NCI-H187 treated with DMSO at 0.1 percent for 48 hours (cell line): ENCODE measurements at regions not wholly inside any gene's neighbourhood (a gene's known extent, or its start where the extent isn't known, plus 50 kb on each side); places are given as distances from the start of the nearest gene placed in this dataset.
A peak's percentile ranks its signal among the peaks of the same experiment; 100 is the strongest.

Source experiments
- DNase-seq: peaks from one replicate; lab custom pipeline; 2025; lab: John Stamatoyannopoulos, UW

DNA sequence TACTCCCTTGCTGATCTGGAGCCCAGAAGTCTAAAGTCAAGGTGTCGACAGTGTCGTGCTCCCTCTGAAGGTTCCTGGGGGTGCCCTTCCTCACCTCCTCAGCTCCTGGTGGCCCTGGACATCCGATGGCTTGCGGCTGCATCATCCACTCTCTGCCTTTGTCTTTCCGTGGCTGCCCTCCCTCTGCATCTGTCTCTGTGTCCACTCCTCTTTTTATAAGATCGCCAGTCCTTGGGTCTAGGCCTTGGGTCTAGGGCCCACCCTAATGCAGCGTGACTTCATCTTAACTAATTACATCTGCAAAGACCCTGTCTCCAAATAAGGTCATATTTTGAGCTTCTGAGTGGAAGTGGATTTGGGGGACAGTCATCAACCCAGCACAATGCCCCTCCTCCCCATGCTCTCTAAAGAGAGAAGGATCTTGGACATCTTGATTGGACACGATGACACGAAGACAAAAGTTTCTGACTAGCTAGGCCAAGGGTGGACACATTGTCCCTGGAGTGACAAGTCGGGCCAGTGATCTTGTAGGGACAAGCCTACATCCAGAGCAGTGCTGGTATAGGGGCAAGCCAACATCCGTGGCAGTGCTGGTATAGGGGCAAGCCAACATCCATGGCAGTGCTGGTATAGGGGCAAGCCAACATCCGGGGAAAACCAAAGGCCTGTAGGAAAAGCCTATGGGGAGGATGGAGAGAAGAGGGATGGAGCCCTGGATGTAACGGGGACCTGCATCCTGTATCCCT lies 93.9 kb upstream of the DIO3 start:
- no peak for DNase-seq

DNA sequence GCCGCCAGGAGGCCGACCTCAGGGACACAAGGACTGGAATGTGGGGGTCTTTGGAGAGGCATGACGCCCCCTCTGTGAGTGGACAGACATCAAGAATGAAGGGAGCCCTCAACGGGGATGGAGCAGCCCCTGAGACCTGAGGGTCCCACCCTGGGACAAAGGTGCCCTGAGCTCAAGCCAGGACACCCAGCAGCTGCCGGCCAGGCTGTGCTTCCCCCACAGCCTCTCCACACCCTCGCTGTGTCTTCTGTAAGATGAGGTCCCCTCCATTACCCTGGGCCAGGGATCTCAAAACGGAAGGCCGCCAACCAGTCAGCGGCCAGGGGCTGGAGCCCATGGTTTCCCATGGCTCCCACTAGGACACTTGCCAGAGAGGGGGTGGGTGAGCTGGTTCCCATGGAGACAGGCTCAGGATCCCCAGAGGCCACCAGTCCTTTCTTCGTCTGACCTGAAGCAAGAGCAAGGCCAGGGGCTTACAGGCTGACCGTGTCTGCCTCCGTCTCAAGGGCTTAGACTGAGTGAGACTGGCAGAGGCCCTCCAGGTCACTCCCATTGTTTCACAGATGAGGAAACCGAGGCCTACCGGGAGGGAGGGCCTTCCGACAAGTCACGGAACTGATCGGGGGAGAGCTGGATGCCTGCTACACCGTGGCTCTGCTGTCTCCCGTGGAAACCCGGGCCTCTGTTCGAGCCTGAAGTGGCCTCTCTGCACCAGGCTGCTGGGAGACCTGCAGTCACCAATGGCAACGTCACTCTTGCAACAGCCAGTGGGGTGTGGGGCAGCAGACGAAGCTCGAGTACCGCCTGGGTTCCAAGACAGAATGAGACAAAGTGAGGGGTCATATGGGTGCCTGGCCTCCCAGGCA lies 91.7 kb upstream of the DIO3 start:
- DNase-seq: no peak

DNA sequence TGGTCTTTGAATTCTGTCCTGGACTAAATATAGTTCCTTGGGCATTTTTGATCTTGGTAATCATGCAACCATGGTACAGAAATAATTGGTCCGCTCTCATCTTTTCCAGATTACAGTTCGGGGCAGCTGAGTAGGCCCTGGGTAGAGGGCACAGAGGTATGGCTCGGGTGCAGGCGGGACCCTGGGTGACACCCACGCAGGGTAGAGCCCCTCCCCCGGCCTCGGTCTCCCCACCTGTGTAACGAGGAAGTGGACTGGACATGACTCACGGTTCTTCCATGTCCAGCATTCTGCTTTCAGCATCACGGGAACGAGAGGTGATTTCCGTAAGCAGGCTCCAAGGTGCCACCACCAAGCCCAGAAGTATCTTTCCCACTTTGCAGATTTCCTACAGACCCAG lies 91.0 kb upstream of the DIO3 start:
- no peak for DNase-seq

DNA sequence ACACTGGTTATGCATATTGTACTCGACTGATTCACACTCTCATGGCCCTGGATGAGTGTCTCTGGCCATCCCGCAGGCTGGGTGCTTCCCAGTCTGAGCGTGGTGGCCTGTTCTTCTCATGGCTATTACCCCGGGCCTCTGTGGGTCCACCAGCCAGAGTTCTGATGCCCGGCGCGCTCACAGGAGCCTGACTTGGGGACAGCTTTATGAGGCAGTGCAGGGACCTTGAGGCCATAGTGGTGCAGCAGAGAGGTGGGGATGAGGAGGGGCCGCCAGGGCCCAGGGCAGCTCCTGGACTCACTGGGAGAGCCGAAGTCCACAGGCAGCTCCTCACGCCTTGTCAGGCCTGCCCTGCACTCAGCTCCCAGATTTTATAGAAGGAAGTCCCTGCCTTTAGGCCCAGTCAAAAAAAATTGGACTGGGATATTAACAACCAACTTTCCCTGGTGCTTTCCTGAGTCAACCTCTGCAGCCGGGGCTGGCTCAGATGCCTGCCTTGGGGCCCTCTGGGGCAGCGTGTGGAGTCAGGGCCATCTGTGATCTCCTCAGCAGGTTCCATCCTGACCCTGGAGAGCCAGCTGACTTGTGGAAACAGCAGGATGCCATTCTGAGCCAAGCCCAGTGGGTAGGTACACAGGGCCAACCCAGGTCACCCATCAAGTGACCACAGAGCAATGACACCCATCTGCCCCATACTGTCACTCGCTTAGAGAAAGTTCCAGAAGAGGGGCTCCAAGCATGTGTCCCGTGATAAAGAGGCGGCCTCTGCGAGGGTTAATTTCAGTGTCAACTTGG lies 89.4 kb upstream of the DIO3 start:
- DNase-seq: no peak

DNA sequence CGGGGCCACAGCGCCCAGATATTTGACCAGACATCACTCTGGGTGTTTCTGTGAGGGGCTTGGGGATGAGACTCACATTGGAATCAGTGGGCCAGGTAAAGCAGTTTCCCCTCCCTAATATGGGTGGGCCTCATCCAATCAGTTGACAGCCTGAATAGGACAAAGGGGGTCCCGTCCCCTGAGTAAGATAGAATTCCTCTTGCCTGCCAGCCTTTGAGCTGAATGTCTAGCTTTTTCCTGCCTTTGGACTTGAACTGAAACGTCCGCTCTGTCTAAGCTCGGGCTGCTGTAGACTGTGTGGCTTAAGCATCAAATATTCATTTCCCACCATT lies 88.8 kb upstream of the DIO3 start:
- no peak for DNase-seq

DNA sequence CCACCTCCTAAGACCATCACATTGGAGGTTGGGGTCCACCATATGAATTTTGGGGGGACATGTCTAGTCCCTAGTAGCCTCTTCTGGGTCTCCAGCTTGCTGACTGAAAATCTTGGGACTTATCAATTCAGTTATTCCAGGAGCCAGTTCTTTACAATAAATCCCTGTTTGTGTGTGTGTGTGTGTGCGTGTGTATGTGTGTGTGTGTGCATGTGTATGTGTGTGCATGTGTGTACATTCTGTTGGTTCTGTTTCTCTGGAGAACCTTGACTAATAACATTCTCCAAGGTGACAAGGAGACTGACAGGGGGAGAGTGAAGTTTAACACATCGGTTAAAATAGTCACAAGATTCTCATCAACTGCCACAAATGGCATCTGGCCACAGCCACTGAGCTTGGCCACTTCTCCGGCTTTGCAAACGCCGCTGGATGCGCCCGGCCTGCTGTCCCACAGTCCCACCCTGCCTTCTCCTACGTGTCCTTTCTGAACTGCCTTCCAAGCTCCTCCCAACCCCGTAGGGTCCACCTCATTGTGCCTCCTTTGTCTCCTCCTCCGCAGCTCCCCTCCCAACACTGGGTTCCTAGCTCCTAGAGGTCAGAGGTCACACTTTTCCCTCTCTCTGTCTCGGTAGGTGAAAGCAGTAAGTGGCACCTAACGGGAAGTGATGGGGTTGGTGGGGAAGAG lies 88.1 kb upstream of the DIO3 start:
- no peak for DNase-seq

DNA sequence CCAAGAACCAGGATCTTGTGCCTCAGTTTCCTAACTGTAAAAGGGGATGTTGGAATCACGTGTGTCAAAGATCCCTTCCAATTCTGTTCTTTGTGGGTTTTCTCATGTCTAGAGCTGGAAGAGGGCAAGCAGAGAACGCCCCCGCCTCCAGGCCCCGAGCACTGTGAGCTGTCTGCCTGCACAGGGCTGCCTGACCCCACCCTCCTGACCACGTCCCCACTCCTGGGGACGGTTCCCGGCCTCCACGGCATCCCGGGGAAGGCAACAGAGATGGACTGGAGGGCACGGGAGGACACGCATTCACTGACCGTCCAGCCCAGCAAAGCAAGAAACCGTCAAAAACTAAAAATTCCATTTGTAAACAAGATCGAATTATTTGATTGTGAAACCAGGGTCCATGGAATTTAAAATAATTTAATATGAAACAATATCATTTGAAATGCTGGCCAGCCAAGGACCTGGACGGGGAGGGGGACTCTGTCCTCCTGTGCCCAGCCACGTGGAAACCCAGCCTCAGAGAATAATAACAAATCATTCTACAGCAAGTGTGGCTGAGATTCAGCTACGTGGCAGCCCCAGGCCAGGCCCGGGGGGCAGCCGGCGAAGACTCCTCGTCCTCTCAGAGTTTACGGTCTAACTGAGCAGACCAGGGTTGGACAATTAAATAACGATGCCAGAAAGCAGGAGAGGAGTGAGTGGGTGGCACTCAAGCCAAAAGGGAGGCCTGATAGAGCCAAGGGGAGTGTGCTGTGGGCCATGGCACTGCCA lies 87.3 kb upstream of the DIO3 start:
- no peak for DNase-seq

DNA sequence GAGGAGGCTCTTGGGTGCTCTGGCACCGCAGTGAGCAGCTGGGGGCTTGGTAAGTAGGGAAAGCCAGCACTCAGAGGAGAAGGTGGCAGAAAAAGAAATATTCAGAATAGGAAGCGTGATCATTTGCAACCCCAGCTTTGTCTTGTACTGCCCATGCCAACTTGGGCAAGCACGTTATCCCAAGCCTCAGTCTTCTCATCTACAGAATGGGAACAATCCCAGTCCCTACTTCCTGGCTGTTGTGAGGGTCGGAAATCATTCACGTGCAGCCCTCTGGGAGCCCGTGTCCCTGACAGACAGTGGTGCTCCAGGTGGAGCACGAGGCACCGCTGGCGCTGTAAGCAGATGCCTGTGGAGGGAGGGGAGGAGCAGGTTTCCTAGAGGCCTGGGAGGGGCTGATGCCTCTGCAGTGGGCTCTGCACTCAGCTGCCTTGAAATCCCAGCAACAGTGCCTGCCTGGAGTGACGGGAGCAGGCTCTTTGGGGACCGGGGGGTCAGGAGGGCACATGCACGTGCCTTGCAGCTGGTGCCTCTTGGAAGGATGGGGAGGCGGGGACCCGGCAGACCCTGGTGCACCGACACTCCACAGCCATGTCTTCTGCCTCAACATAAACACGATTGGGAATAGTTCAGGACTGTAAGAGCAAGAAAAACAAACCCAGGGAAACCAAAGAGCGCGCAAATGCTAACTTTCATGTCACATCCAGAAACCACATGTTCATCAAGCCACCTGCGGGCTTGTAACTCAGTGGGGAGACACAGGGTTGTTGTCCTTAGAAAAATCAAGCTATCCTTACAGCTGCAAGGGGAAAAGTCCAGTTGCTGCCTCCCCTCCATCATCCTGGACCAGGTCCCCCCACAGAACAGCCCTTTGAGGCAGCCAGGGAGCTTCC lies 86.5 kb upstream of the DIO3 start:
- no peak for DNase-seq

DNA sequence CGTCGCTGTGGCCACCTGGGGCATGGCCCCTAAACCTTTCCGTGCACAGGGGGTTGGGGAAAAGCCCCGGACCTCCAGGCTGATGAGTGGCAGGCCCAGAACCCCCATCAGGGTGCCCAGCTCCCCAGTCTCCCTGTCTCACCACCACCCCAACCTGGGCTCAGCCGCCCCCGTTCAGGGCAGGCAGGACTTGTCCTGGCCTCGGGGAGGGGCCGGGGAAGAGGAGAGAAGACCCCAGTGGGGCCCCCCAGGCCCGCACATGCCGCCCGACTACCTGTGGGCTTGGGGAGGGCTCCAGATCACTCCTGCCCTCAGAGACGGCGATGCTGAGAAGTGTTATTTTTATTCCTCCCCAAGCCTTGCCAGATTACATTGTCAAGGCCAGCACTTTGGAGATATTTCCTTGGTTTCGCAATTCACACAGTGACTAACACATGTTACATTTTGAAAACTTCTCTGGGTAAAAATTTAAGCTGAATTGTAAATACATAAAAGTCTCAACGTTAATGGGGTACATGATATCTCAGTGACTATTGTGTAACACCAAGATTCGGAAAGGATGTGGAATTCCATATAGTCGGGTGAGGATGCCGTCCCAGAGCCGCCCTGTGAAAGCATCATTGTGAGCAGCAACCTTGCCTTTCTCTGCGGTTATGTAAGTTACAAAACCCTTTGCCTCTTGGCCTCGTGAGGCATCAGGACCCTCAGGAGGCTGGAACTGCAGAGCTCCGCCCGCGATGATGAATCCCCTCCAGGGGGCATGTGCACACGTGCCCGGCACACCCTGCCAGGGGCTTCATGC lies 85.6 kb upstream of the DIO3 start:
- DNase-seq: no peak

DNA sequence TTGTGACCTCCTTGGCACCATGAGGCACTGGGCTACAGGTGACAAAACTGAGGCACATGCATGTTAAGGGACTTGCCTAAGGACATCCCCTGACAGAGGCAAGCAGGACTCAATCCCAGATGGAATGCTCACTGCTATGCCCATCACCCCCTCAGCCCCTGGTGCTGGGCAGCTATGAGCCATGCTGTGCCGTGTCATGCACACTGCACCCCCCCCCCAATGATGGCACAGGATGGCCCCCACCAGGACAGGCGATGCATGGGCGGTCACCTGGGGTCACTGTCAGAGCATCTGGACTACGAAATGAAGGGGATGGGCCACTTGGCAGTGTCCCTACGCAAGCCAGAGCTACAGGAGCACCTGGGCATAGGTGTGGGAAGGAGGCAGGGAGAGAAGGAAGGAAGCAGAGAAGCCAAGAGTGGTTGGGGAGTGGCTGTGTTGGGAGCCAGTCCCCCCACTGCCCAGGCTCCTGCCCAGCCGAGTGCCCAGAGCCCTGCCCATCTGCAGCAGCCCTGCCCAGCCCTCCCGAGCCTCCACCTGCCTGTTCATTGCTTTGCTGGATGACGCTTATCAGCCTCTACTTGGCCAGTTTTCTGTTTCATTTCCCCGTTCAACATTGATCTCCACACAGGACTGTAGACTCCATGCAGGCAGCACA lies 84.9 kb upstream of the DIO3 start:
- DNase-seq: no peak

DNA sequence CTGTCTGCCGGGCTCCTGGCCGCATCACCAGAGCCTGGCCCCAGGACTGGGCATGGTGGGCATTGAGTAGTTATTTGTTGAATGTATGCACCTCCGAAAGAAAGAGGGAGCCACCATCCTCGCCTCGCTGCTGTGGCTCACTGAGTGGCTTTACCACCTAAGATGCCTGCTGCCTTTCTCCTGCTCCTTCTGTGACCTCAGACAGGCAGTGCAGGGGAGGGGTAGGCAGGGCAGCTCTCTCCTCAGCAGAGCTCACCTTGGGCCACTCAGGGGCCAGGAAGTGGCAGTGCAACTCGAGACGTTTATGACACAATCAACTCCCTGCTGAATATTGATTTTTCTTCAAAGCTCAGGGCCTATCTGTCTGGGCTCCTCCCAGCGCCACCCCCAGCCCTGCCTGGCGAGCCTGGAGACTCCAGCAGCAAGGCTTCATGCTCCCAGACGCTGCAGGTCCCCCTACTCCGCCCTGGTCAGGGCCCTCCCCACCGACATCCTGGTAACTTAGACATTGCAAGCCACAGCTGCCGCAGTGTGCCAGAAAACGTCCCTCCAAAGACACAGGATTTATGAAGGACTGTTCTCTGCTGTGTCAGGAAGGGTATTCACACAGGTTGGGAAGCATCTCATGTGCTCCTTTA lies 84.3 kb upstream of the DIO3 start:
- peak; percentile 90 for DNase-seq

DNA sequence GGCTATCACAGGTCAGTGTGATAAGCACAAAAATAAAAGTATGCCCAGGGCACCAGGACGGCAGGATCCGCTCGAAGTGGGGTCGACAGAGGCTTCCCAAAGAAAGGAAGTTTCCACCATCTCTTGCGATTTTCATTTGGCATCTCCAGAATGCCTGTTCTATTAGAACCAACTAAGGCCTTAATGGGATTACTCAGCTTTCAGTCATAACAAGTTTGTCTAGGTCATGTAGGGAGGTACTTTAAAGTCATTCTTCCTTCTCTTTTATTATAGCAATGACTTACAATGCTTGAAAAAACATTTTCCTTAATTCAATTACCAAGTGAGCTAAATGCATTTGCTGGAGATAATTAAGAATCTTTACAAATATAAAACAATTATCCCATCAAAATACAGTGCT lies 83.6 kb upstream of the DIO3 start:
- no peak for DNase-seq

DNA sequence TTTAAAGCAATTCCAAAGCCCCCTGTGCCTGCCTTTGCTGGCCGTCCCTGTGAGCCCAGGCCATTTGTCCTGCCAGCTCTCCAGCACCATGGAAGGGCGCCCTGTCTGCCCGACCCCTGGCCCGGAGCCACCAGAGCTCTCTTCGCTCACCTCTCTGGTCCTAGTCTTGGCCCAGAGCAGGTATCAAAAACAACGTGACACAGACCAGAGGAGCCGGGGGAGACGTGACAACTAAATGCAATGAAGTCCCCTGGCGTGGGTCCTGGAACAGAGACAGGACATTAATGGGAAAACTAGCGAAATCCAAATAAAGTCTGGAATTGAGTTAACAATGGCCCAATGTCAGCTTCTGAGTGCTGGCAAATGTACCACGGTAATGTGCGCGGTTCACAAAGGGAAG lies 83.2 kb upstream of the DIO3 start:
- no peak for DNase-seq

DNA sequence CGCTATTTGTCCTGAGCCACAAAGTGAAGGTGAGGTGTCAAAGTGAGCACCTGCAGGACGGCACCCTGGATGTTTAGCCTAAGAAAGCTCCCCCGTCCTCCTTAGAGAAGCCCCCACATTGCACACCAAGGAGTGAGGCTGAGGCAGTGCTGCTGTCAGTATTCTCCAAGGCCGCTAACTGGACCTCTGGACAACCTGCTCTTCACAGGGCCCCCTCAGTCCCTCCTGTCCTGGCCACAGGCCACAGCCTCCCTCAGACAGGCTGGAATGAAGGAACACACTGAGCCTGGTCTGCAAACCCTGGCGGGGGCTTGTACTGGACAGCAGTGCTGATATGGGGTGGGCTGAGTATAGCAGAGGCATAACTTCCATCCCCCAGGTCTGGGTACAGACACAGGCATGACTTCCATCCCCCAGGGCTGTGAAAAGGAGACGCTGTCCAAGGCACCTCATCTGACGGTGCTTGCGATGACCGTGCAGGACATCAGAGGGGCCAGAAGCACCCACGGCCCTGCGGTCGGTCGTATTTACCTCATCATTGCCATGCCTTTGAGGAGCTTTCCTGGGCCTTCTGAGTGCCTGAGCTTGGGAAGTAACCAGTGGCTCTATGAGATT lies 82.4 kb upstream of the DIO3 start:
- DNase-seq: no peak

DNA sequence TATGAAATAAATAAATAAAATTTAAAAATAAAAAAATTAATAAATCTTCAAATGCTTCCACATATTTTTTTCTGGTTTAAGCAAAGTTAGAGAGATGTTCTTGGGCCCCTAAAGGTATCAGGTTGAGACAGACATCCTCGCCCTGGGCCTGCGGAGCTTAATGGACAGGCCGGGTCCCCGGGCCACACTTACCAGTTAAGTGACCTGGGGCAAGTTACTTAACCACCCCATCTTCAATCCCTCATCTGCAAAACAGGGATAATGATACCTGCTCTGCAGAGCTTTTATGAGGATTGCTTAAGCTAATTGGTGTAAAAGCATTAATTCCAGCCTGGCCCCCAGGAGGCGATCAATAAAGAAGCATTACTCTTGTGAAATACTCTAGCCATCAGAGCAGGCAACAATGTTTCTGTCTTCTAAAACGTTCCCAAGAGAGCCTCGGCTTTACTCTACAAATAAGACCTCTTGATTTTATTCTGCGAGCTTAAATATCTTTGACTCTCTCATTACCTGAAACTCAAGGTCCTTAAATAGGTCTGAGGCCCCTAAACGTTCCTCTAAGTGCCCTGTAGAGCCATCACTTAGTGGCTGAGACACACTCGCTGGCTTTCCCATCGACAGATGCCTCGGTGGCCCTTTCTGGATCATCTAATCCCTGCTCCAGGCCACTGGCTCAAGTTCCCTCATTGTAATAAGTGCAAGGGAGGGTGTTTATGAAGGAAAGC lies 81.1 kb upstream of the DIO3 start:
- peak; percentile 79 for DNase-seq

DNA sequence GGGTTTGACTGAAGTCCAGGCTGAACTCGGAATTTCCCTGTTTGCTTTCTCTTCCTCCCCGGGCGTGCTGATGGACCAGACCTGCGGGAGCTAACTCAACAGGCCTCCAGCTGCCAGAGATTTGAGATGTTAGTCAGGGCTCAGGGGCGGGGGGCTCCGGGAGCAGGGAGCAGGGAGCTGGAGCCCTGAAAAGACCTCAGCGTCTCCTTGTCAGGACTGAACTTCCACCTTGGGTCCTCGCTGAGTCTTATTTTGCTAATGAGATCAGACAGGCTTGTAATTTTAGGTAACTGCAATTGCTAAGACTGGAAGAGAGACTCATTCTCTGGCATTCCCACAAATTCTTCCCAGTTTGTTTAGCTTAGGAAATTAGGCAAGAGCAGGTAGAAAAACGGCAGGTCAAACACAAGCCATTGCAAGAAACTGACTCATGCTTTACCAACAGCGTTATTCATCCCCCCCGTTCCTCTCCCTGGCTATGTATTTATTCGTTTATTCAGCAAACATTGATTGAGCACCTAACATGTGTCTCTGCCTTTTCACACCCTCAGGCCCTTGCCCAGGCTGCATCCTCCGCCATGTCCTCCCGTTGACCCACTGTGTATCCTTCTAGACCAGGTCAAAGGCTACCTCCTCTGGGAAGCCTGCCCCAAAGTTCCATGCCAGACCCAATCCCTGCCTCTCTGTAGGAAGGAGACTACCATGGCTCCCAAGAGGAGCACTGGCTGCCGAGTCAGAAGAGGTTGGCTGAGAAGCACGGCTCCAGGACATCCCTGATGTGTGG lies 80.4 kb upstream of the DIO3 start:
- DNase-seq: no peak

DNA sequence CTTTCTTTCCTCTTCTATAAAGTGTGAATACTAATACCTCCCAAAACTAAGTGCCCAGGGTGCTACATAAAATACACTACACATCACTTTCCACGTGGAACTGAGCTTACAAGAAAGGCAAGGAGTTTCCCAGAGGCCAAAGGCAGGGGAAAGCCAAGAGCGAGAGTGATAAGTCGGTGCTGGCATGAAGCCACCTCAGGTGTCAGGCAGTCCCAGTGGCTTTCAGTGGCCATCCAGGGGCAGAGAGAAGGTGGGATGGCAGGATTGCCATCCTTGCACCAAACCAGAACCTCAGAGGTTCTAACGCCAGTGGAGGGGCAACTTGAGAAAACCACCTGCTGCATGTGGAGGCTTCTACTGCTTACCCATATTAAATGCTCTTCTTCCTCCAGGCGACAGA lies 79.7 kb upstream of the DIO3 start:
- no peak for DNase-seq
